ENCODE measurements at regions not wholly inside any gene's neighbourhood (a gene's known extent, or its start where the extent isn't known, plus 50 kb on each side); places are given as distances from the start of the nearest gene placed in this dataset.

DNA sequence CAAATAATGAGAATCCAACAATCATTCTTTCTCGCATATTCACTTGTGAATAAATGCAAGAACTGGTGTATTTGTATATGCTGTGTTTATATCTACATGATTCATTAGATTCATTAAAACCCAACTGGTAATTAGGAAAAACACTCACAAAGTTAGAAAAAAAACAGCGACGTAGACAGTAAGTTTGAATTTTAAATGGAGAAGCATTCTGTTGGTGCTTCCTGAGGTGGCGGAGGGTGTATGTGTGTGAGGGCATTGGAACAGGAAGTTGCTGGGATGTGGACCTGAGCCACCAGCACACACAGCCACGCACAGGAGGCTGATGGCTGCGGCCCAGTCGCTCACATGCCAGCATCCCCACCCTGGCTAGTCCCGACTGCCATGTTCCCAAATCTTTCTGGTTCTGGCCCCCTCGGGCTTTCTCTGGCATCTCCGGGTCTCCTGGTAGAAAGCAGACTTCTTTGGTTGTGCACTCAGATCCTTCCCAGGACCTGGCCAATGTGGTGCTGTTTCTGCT lies 121.6 kb upstream of the IRF2BP2 start:
- TF ChIP-seq, protein P1, sequence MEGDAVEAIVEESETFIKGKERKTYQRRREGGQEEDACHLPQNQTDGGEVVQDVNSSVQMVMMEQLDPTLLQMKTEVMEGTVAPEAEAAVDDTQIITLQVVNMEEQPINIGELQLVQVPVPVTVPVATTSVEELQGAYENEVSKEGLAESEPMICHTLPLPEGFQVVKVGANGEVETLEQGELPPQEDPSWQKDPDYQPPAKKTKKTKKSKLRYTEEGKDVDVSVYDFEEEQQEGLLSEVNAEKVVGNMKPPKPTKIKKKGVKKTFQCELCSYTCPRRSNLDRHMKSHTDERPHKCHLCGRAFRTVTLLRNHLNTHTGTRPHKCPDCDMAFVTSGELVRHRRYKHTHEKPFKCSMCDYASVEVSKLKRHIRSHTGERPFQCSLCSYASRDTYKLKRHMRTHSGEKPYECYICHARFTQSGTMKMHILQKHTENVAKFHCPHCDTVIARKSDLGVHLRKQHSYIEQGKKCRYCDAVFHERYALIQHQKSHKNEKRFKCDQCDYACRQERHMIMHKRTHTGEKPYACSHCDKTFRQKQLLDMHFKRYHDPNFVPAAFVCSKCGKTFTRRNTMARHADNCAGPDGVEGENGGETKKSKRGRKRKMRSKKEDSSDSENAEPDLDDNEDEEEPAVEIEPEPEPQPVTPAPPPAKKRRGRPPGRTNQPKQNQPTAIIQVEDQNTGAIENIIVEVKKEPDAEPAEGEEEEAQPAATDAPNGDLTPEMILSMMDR (IDR thresholded peaks at IDR 0.05) = no peak
- TF ChIP-seq POLR2A (IDR thresholded peaks at IDR 0.05) = no peak
